GM12878 (cell line): ENCODE measurements at regions not wholly inside any gene's neighbourhood (a gene's known extent, or its start where the extent isn't known, plus 50 kb on each side); places are given as distances from the start of the nearest gene placed in this dataset.
"Not testable (repeated sequence)": the region's sequence is repeated elsewhere in the genome, so short reads cannot be mapped to it uniquely, and the experiment has no call there.

Experiments used
- ATAC-seq: fragments of 200-7000 bp; cut with Tn5 transposase; 3 replicates; pipeline ENCODE4 v1.9.1; 2020; ENCODE audit warnings: mild to moderate bottlenecking, moderate library complexity
- BruUV-seq: library from RNA; stranded (reverse); fragments of 400-500 nt; replicated peaks from 2 replicates; lab custom pipeline; 2021; lab: Mats Ljungman, UMichigan
- CTCF ChIA-PET: fragments of 300-600 bp; sonication (Branson Sonifier 250); formaldehyde crosslinking; extraction: SDS; loops from one replicate; lab custom pipeline; 2021; ENCODE audit warnings: inconsistent platforms; lab: Yijun Ruan, JAX
- POLR2A ChIA-PET: fragments of 350-600 bp; formaldehyde crosslinking; extraction: SDS; loops from one replicate; lab custom pipeline; 2021; ENCODE audit warnings: inconsistent platforms; lab: Charles Lee
- RAD21 ChIA-PET: fragments of 300-600 bp; sonication (Branson Sonifier 250); formaldehyde crosslinking; loops from one replicate; lab custom pipeline; 2023; ENCODE audit warnings: antibody characterized with exemption; ENCODE audit not compliant: unreplicated experiment; lab: Charles Lee
- SMC1A ChIA-PET: fragments of 300-600 bp; sonication (Branson Sonifier 250); formaldehyde crosslinking; loops from one replicate; lab custom pipeline; 2023; ENCODE audit not compliant: unreplicated experiment, uncharacterized antibody; lab: Charles Lee
- DNase-seq: peaks from one replicate; pipeline ENCODE4 v3.0.0-alpha.2; 2011; ENCODE audit warnings: low read depth, low spot score
- FAIRE-seq: peaks from 3 replicates; lab custom pipeline; 2011; peaks lifted over from hg19 to GRCh38; lab: Jason Lieb, UNC
- H2AFZ ChIP-seq: 2 replicates; pipeline ENCODE4 v1.6.0; 2011; ENCODE audit warnings: low read depth, low read length, control low read depth; ENCODE audit not compliant: control insufficient read depth
- H3K27ac ChIP-seq: 2 replicates; pipeline ENCODE4 v1.5.1; 2011; ENCODE audit warnings: control low read depth; ENCODE audit not compliant: control insufficient read depth, insufficient read depth
- H3K27me3 ChIP-seq, 2 experiments: replicated peaks in 1 of 2; 2 replicates each; pipeline versions ENCODE4 v1.6.0 to v1.6.1; 2011; ENCODE audit warnings: low read length in 1 of 2; ENCODE audit not compliant: control insufficient read depth in 2 of 2, insufficient read depth in 2 of 2
- H3K36me3 ChIP-seq, 2 experiments: 2 replicates each; pipeline ENCODE4 v1.5.1; 2011; ENCODE audit warnings: low read length in 1 of 2; ENCODE audit not compliant: control insufficient read depth in 2 of 2, insufficient read depth in 2 of 2
- H3K4me1 ChIP-seq: 2 replicates; pipeline ENCODE4 v1.6.1; 2011; ENCODE audit warnings: mild to moderate bottlenecking, low read length, moderate library complexity, mixed read lengths; ENCODE audit not compliant: control insufficient read depth, insufficient read depth
- H3K4me2 ChIP-seq: 2 replicates; pipeline ENCODE4 v1.6.0; 2011; ENCODE audit warnings: control low read depth; ENCODE audit not compliant: control insufficient read depth, insufficient read depth
- H3K4me3 ChIP-seq: fragments of 200-600 bp; sonication (generic); 2 replicates; pipeline ENCODE4 v1.5.1; 2016
- H3K79me2 ChIP-seq: 2 replicates; pipeline ENCODE4 v1.6.0; 2011; ENCODE audit warnings: low read length; ENCODE audit not compliant: control insufficient read depth, insufficient read depth
- H3K9ac ChIP-seq: 2 replicates; pipeline ENCODE4 v1.8.0; 2011; ENCODE audit warnings: low read length, control low read depth, mixed read lengths; ENCODE audit not compliant: control insufficient read depth, insufficient read depth
- H3K9me3 ChIP-seq: replicated peaks from 3 replicates; pipeline ENCODE4 v1.5.1; 2011; ENCODE audit warnings: mild to moderate bottlenecking, low read length; ENCODE audit not compliant: control insufficient read depth, insufficient read depth
- H4K20me1 ChIP-seq: 2 replicates; pipeline ENCODE4 v1.6.0; 2011; ENCODE audit not compliant: control insufficient read depth, insufficient read depth
- FOXM1 ChIP-seq: IDR thresholded peaks from 2 replicates; pipeline ENCODE4 v1.6.1; 2012; ENCODE audit warnings: low read depth, mild to moderate bottlenecking, inconsistent platforms, low read length, moderate library complexity
- TBL1XR1 ChIP-seq: IDR thresholded peaks from 2 replicates; pipeline ENCODE4 v1.6.1; 2012; ENCODE audit warnings: low read depth, low read length, improper control_type of control experiment
- WGBS: methylation state at CpG from one replicate; pipeline ENCODE4 v1.1.6; 2016; ENCODE audit warnings: low lambda C conversion rate; ENCODE audit not compliant: insufficient replicate concordance, insufficient coverage; ENCODE audit errors: missing lambda C conversion rate; 5-methylcytosine and 5-hydroxymethylcytosine counted together
- in situ Hi-C: fragments of 300-500 bp; cut with MboI; formaldehyde crosslinking; loops from 9 replicates; pipeline ENCODE4 v1.14.3; 2018; ENCODE audit warnings: mixed read lengths
- intact Hi-C: fragments of 100-400 bp; cut with micrococcal nuclease; formaldehyde crosslinking; loops from one replicate; pipeline ENCODE4 v1.14.2; 2022; ENCODE audit not compliant: unreplicated experiment

DNA sequence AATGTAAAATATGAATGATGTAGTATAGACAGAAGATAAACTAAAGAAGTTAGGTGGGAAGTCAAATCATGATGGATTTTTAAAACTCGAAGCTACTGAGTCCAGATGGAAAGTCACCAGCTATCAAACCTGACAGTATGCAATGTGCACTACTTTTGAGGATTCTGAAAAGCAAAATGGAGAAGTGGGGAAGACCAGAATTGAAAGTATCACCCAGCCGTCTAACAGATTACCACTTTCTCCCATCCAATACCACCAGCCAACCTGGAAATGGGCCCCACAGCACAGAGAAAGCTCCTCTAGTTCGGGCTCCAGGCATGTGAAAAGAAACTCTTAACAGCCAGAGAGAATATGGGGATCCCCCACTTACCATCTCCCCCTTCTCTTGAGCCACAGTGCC is 67.9 kb upstream of the SRRM3 start:
- FAIRE-seq (no peak), ATAC-seq (no peak), DNase-seq (no peak)
- H2AFZ ChIP-seq, result no peak overlapping the region
- ChIA-PET CTCF (no interaction called here), RAD21 (no interaction called here), POLR2A (no interaction called here), SMC1A (no interaction called here)
- H3K79me2 ChIP-seq, result no peaks in the 10 kb centered on the region
- WGBS, result 3% methylated on average over 3 of the region's 3 CpGs
- in situ Hi-C loops (no loop called here), intact Hi-C loops (no loop called here)
- H3K4me3 ChIP-seq, result no peak overlapping the region
- H3K4me2 ChIP-seq, result no peak overlapping the region
- no peaks in the 10 kb centered on the region for H3K4me1 ChIP-seq
- H4K20me1 ChIP-seq, result no peaks in the 10 kb centered on the region
- BruUV-seq, result no TSS peak
- TF ChIP-seq TBL1XR1 (no peak), FOXM1 (no peak)
- H3K9me3 ChIP-seq, result no peaks in the 10 kb centered on the region
- H3K27me3 ChIP-seq, result no peaks in the 10 kb centered on the region; a peak in 1 of 4 replicates
- no peak overlapping the region for H3K9ac ChIP-seq
- H3K36me3 ChIP-seq, result no peaks in the 10 kb centered on the region
- no peak overlapping the region for H3K27ac ChIP-seq

DNA sequence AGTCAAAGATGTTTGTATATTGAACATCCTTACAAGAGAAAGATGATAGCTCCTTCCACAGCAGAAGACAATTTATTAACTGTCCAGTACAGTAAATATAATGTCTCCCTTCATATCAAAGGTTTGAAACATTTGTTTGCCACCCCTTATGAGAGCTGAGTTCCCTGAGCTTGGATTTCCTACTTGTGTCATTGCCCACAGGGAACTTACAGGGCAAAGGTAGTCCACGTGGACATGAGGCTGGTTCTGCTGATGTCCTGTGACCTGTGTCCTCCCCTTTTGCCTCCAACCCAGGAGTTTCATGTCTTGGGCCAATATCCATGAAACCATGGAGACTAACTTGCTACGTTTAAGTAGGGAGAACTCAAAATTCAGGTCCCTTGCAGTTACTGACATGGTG is 66.4 kb upstream of the SRRM3 start:
- in situ Hi-C loops, H3K79me2 ChIP-seq, SMC1A ChIA-PET: not testable (repeated sequence)

GRCh38 chr7:76138577-76139313 is 63.0 kb upstream of the SRRM3 start:
- intact Hi-C loops, in situ Hi-C loops, BruUV-seq: not testable (repeated sequence)

More for the DNA sequence above, 66.4 kb upstream of the SRRM3 start:
- H3K4me1 ChIP-seq, H4K20me1 ChIP-seq, DNase-seq, H3K36me3 ChIP-seq, H3K9ac ChIP-seq, H3K4me2 ChIP-seq, CTCF ChIA-PET, H3K27ac ChIP-seq, H3K9me3 ChIP-seq, intact Hi-C loops, H3K4me3 ChIP-seq, POLR2A ChIA-PET, FAIRE-seq, ATAC-seq, H3K27me3 ChIP-seq, BruUV-seq, H2AFZ ChIP-seq, RAD21 ChIA-PET: not testable (repeated sequence)
- 14% methylated on average over 2 of the region's 2 CpGs for WGBS

More at GRCh38 chr7:76138577-76139313, 63.0 kb upstream of the SRRM3 start:
- ATAC-seq, SMC1A ChIA-PET, H3K36me3 ChIP-seq, H4K20me1 ChIP-seq, H3K4me2 ChIP-seq, H3K27me3 ChIP-seq, H3K9me3 ChIP-seq, H3K79me2 ChIP-seq, POLR2A ChIA-PET, RAD21 ChIA-PET, H3K9ac ChIP-seq, H3K27ac ChIP-seq, H3K4me1 ChIP-seq, FAIRE-seq, DNase-seq, H3K4me3 ChIP-seq, CTCF ChIA-PET, H2AFZ ChIP-seq: not testable (repeated sequence)
- WGBS, result 30% methylated on average over 7 of the region's 7 CpGs
